SK-N-SH (cell line): ENCODE measurements at regions not wholly inside any gene's neighbourhood (a gene's known extent, or its start where the extent isn't known, plus 50 kb on each side); places are given as distances from the start of the nearest gene placed in this dataset.

Source experiments
- CTCF ChIA-PET: fragments of 300-600, 350-600 bp; formaldehyde crosslinking; extraction: SDS; loops from one replicate; lab custom pipeline; 2021; lab: Yijun Ruan, JAX
- POLR2A ChIA-PET: fragments of 350-600 bp; sonication (Branson Sonifier 250); formaldehyde crosslinking; extraction: SDS; loops from one replicate; lab custom pipeline; 2020; ENCODE audit warnings: antibody characterized with exemption, inconsistent platforms; lab: Yijun Ruan, JAX
- DNase-seq: peaks from one replicate; pipeline ENCODE4 v3.0.0; 2012
- H2AFZ ChIP-seq: fragments of 200-600 bp; sonication (generic); 2 replicates; pipeline ENCODE4 v1.8.1; 2016; ENCODE audit warnings: antibody characterized with exemption, mild to moderate bottlenecking, low read depth
- H3F3A ChIP-seq: fragments of 200-600 bp; sonication (generic); replicated peaks from 2 replicates; pipeline ENCODE3; 2016; ENCODE audit warnings: antibody characterized with exemption, mild to moderate bottlenecking; ENCODE audit not compliant: insufficient read depth
- H3K27ac ChIP-seq, 2 experiments: fragments of 200-500 bp in 1 of 2; fragments of 200-600 bp in 1 of 2; sonication (Bioruptor generic) in 1 of 2; sonication (generic), shearing (Covaris generic) in 1 of 2; 2 replicates each; pipeline versions ENCODE4 v1.5.1 to v1.6.1; 2014 to 2016; ENCODE audit warnings: low read depth in 2 of 2, inconsistent platforms in 1 of 2, low read length in 1 of 2, mild to moderate bottlenecking in 1 of 2, mixed read lengths in 1 of 2
- H3K27me3 ChIP-seq: fragments of 200-600 bp; sonication (generic), shearing (Covaris generic); 2 replicates; pipeline ENCODE4 v1.6.1; 2016; ENCODE audit warnings: mixed run types; ENCODE audit not compliant: insufficient read depth
- H3K36me3 ChIP-seq, 2 experiments: fragments of 200-500 bp in 1 of 2; fragments of 200-600 bp in 1 of 2; sonication (Bioruptor generic) in 1 of 2; sonication (generic) in 1 of 2; replicated peaks in 1 of 2; 2 replicates each; pipeline versions ENCODE3 to v1.5.1; 2014 to 2016; ENCODE audit warnings: low read length in 1 of 2, mild to moderate bottlenecking in 1 of 2; ENCODE audit not compliant: insufficient read depth in 2 of 2, control insufficient read depth in 1 of 2
- H3K4me1 ChIP-seq, 2 experiments: fragments of 200-500 bp in 1 of 2; fragments of 200-600 bp in 1 of 2; sonication (Bioruptor generic) in 1 of 2; sonication (generic), shearing (Covaris generic) in 1 of 2; 2 replicates each; pipeline versions ENCODE4 v1.5.1 to v1.6.1; 2014 to 2016; ENCODE audit warnings: low read depth in 1 of 2, low read length in 1 of 2, mixed run types in 1 of 2; ENCODE audit not compliant: insufficient read depth in 2 of 2, control insufficient read depth in 1 of 2
- H3K4me2 ChIP-seq: fragments of 200-600 bp; sonication (generic), shearing (Covaris generic); 2 replicates; pipeline ENCODE4 v1.6.1; 2017; ENCODE audit warnings: mixed run types
- H3K4me3 ChIP-seq, 2 experiments: fragments of 200-500 bp in 1 of 2; fragments of 200-600 bp in 1 of 2; sonication (Bioruptor generic) in 1 of 2; sonication (generic), shearing (Covaris generic) in 1 of 2; 2 replicates each; pipeline versions ENCODE4 v1.5.1 to v1.8.1; 2014 to 2016; ENCODE audit warnings: low read depth in 2 of 2, inconsistent platforms in 1 of 2, low read length in 1 of 2, mild to moderate bottlenecking in 1 of 2, mixed read lengths in 1 of 2, moderate library complexity in 1 of 2
- H3K79me2 ChIP-seq: fragments of 200-600 bp; sonication (generic); 2 replicates; pipeline ENCODE4 v1.8.1; 2017; ENCODE audit warnings: mild to moderate bottlenecking; ENCODE audit not compliant: insufficient read depth
- H3K9ac ChIP-seq: fragments of 200-600 bp; sonication (generic); 2 replicates; pipeline ENCODE4 v1.6.1; 2017; ENCODE audit warnings: mixed run types
- H3K9me2 ChIP-seq: fragments of 200-600 bp; sonication (generic); 2 replicates; pipeline ENCODE4 v1.6.1; 2017; ENCODE audit warnings: mixed run types
- H3K9me3 ChIP-seq: fragments of 200-600 bp; sonication (generic); 2 replicates; pipeline ENCODE4 v1.6.1; 2017; ENCODE audit warnings: mixed run types, mild to moderate bottlenecking, moderate library complexity
- H4K20me1 ChIP-seq: fragments of 200-600 bp; sonication (generic); 2 replicates; pipeline ENCODE4 v1.6.1; 2017; ENCODE audit warnings: mild to moderate bottlenecking, mixed run types; ENCODE audit not compliant: insufficient read depth
- CHD2 ChIP-seq: fragments of 150-350 bp; IDR thresholded peaks from 2 replicates; pipeline ENCODE4 v1.6.1; 2018; ENCODE audit warnings: low read length; ENCODE audit not compliant: partially characterized antibody
- ELF1 ChIP-seq: IDR thresholded peaks from 2 replicates; pipeline ENCODE4 v1.4.0; 2012
- GABPA ChIP-seq: IDR thresholded peaks from 2 replicates; pipeline ENCODE4 v1.4.0; 2012; ENCODE audit warnings: low read depth, mild to moderate bottlenecking
- JUND ChIP-seq: IDR thresholded peaks from 2 replicates; pipeline ENCODE4 v1.4.0; 2012
- MAX ChIP-seq: IDR thresholded peaks from 2 replicates; pipeline ENCODE4 v1.4.0; 2012; ENCODE audit warnings: low read depth
- NFIC ChIP-seq: IDR thresholded peaks from 2 replicates; pipeline ENCODE4 v1.4.0; 2012; ENCODE audit warnings: borderline replicate concordance
- NRF1 ChIP-seq: IDR thresholded peaks from 2 replicates; pipeline ENCODE4 v1.6.1; 2012; ENCODE audit warnings: low read depth, mild to moderate bottlenecking, low read length
- TAF1 ChIP-seq: IDR thresholded peaks from 2 replicates; pipeline ENCODE4 v1.6.1; 2012; ENCODE audit warnings: low read depth, mild to moderate bottlenecking, low read length, moderate library complexity, borderline replicate concordance
- TCF12 ChIP-seq: IDR thresholded peaks from 2 replicates; pipeline ENCODE4 v1.4.0; 2012
- TEAD4 ChIP-seq: IDR thresholded peaks from 2 replicates; pipeline ENCODE4 v1.4.0; 2012; ENCODE audit warnings: mild to moderate bottlenecking, borderline replicate concordance; ENCODE audit not compliant: insufficient read depth
- USF2 ChIP-seq: fragments of 150-350 bp; IDR thresholded peaks from 2 replicates; pipeline ENCODE4 v1.6.1; 2017; ENCODE audit warnings: antibody characterized with exemption, low read length, low read depth, borderline replicate concordance
- WGBS: methylation state at CpG from one replicate; pipeline ENCODE4 v1.1.6; 2017; ENCODE audit warnings: low lambda C conversion rate; 5-methylcytosine and 5-hydroxymethylcytosine counted together
- TF ChIP-seq, protein P1 (sequence below): fragments of 200-600 bp; sonication (generic); IDR thresholded peaks from 2 replicates; pipeline ENCODE4 v1.6.1; 2017; ENCODE audit warnings: antibody characterized with exemption, mild to moderate bottlenecking, moderate library complexity

- 48% methylated on average over 4 of the region's 4 CpGs for WGBS
- ChIA-PET CTCF (interaction anchor here (1.5 kb wide), 1 partner anchor 15 kb away, joined by 3 read pairs; no protein-coding TSS in a partner anchor), POLR2A (no interaction called here)
- Histone ChIP-seq H3K79me2 (no peaks in the 10 kb centered on the region), H3K36me3 (no peaks in the 10 kb centered on the region), H3K4me2 (no peak overlapping the region), H3K9ac (no peak overlapping the region), H2AFZ (no peak overlapping the region), H3K9me3 (no peaks in the 10 kb centered on the region), H3K27ac (no peak overlapping the region), H3K4me1 (peaks cover 0 to 5% of the 10 kb centered on the region in 2 experiments; a peak in 1 of 4 replicates), H3F3A (no peaks in the 10 kb centered on the region), H4K20me1 (no peaks in the 10 kb centered on the region), H3K9me2 (no peaks in the 10 kb centered on the region), H3K4me3 (no peak overlapping the region), H3K27me3 (no peaks in the 10 kb centered on the region)
- DNase-seq, result peak; percentile 23
- TF ChIP-seq ELF1, result no peak
- peak; percentile 9; the same call in 1 of the 2 replicates for TF ChIP-seq TCF12
Observed at GRCh38 chr10:28774051-28774995, 97.0 kb downstream of the BAMBI start.

GRCh38 chr10:28775773-28776172, 98.5 kb downstream of the BAMBI start:
- 69% methylated on average over 2 of the region's 3 CpGs for WGBS

More at GRCh38 chr10:28775773-28776172, 98.5 kb downstream of the BAMBI start:
- ChIA-PET POLR2A (no interaction called here), CTCF (no interaction called here)
- no peaks in the 10 kb centered on the region for H3K27me3 ChIP-seq
- no peaks in the 10 kb centered on the region for H4K20me1 ChIP-seq
- no peaks in the 10 kb centered on the region for H3K36me3 ChIP-seq
- no peak overlapping the region for H3K4me2 ChIP-seq
- no peak for DNase-seq
- no peaks in the 10 kb centered on the region for H3K79me2 ChIP-seq
- no peaks in the 10 kb centered on the region for H3K9me3 ChIP-seq
- H3K27ac ChIP-seq, result no peak overlapping the region
- no peaks in the 10 kb centered on the region for H3F3A ChIP-seq
- TF ChIP-seq TEAD4 (no peak), GABPA (no peak), USF2 (no peak), MAX (no peak), TCF12 (no peak), CHD2 (no peak), JUND (no peak), NRF1 (no peak), TAF1 (no peak), NFIC (no peak)
- TF ChIP-seq, protein P1, sequence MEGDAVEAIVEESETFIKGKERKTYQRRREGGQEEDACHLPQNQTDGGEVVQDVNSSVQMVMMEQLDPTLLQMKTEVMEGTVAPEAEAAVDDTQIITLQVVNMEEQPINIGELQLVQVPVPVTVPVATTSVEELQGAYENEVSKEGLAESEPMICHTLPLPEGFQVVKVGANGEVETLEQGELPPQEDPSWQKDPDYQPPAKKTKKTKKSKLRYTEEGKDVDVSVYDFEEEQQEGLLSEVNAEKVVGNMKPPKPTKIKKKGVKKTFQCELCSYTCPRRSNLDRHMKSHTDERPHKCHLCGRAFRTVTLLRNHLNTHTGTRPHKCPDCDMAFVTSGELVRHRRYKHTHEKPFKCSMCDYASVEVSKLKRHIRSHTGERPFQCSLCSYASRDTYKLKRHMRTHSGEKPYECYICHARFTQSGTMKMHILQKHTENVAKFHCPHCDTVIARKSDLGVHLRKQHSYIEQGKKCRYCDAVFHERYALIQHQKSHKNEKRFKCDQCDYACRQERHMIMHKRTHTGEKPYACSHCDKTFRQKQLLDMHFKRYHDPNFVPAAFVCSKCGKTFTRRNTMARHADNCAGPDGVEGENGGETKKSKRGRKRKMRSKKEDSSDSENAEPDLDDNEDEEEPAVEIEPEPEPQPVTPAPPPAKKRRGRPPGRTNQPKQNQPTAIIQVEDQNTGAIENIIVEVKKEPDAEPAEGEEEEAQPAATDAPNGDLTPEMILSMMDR, result no peak
- no peak overlapping the region for H2AFZ ChIP-seq
- H3K4me3 ChIP-seq, result no peak overlapping the region
- H3K9ac ChIP-seq, result no peak overlapping the region
- H3K9me2 ChIP-seq, result no peaks in the 10 kb centered on the region
- H3K4me1 ChIP-seq, result peaks cover 0 to 5% of the 10 kb centered on the region in 2 experiments; a peak in 1 of 4 replicates
